ENCODE measurements at regions not wholly inside any gene's neighbourhood (a gene's known extent, or its start where the extent isn't known, plus 50 kb on each side); places are given as distances from the start of the nearest gene placed in this dataset.

DNA sequence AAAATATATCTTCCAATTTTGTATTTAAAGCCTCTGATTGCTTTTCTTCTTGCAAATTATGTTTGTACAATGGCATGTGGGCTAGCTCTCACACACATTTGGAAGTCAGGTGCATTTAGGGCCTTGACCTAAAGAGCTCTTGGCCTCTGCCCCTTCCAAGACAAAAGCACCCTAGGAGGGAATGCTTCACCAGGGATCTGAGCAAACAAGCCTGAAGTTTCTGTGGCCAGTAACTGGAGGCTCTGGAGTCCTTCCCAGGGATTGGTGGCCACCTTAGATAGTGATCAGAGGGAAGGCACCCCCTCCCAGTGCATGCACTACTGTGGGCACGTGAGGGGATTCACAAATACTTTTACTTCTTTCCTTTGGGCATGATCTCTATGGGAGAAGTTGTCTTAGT, 60.3 kb upstream of the DIPK2B start:
- TF ChIP-seq, protein P1, sequence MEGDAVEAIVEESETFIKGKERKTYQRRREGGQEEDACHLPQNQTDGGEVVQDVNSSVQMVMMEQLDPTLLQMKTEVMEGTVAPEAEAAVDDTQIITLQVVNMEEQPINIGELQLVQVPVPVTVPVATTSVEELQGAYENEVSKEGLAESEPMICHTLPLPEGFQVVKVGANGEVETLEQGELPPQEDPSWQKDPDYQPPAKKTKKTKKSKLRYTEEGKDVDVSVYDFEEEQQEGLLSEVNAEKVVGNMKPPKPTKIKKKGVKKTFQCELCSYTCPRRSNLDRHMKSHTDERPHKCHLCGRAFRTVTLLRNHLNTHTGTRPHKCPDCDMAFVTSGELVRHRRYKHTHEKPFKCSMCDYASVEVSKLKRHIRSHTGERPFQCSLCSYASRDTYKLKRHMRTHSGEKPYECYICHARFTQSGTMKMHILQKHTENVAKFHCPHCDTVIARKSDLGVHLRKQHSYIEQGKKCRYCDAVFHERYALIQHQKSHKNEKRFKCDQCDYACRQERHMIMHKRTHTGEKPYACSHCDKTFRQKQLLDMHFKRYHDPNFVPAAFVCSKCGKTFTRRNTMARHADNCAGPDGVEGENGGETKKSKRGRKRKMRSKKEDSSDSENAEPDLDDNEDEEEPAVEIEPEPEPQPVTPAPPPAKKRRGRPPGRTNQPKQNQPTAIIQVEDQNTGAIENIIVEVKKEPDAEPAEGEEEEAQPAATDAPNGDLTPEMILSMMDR (IDR thresholded peaks at IDR 0.05; ENCODE audit: insufficient read depth, low read length) = no peak
- TF ChIP-seq, protein P2, sequence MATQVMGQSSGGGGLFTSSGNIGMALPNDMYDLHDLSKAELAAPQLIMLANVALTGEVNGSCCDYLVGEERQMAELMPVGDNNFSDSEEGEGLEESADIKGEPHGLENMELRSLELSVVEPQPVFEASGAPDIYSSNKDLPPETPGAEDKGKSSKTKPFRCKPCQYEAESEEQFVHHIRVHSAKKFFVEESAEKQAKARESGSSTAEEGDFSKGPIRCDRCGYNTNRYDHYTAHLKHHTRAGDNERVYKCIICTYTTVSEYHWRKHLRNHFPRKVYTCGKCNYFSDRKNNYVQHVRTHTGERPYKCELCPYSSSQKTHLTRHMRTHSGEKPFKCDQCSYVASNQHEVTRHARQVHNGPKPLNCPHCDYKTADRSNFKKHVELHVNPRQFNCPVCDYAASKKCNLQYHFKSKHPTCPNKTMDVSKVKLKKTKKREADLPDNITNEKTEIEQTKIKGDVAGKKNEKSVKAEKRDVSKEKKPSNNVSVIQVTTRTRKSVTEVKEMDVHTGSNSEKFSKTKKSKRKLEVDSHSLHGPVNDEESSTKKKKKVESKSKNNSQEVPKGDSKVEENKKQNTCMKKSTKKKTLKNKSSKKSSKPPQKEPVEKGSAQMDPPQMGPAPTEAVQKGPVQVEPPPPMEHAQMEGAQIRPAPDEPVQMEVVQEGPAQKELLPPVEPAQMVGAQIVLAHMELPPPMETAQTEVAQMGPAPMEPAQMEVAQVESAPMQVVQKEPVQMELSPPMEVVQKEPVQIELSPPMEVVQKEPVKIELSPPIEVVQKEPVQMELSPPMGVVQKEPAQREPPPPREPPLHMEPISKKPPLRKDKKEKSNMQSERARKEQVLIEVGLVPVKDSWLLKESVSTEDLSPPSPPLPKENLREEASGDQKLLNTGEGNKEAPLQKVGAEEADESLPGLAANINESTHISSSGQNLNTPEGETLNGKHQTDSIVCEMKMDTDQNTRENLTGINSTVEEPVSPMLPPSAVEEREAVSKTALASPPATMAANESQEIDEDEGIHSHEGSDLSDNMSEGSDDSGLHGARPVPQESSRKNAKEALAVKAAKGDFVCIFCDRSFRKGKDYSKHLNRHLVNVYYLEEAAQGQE (IDR thresholded peaks at IDR 0.05; ENCODE audit: insufficient replicate concordance, low read depth) = no peak
- TF ChIP-seq POLR2AphosphoS5 (IDR thresholded peaks at IDR 0.05; ENCODE audit: low read depth) (no peak), GABPA (IDR thresholded peaks at IDR 0.05; ENCODE audit: low read depth) (no peak), SPI1 (IDR thresholded peaks at IDR 0.05; ENCODE audit: borderline replicate concordance, low read depth) (no peak)
